ENCODE measurements at regions not wholly inside any gene's neighbourhood (a gene's known extent, or its start where the extent isn't known, plus 50 kb on each side); places are given as distances from the start of the nearest gene placed in this dataset.
"Not testable (repeated sequence)": the region's sequence is repeated elsewhere in the genome, so short reads cannot be mapped to it uniquely, and the experiment has no call there.

- no peak for DNase-seq
Observed at GRCh38 chr3:135646873-135647272, 318.7 kb upstream of the PPP2R3A start.

- DNase-seq, result no peak
Observed at GRCh38 chr3:135649361-135649760, 316.2 kb upstream of the PPP2R3A start.

DNA sequence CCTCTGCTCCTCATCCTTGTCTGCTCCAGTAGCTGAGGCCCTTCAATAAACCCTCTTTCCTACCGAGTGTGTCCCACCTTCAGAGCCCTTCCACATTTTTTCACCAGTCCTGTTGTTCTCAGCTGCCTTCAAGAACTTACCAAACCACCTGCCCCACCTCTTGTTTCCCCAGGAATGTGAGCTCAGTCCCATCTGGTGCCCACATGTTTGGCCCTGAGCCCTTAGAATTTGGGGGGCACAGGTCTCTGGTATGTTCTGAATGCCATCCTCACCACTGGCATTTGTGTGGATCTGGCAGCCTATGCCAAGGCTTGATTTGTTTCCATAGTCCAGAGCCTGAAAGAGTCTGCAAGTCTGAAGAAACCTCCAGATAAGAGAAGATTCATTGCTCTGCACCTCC is 315.2 kb upstream of the PPP2R3A start:
- DNase-seq, result no peak

DNA sequence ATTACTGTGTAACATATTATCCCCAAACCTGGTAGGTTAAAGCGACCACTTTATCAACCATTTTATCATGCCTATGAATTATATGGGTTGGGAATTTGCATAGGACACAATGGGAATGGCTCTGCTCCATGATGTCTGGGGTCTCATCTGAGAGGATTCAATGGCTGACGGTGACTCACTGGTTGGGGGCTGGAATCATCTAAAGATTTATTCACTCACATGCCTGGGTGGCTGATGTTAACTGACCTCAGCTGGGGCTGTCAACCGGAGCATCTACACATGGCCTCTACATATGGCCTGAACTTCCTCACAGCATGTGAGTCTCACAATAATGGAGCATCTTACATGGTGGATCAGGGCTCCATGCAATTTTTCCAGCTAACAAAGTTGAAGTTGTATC is 313.1 kb upstream of the PPP2R3A start:
- DNase-seq, result no peak

DNA sequence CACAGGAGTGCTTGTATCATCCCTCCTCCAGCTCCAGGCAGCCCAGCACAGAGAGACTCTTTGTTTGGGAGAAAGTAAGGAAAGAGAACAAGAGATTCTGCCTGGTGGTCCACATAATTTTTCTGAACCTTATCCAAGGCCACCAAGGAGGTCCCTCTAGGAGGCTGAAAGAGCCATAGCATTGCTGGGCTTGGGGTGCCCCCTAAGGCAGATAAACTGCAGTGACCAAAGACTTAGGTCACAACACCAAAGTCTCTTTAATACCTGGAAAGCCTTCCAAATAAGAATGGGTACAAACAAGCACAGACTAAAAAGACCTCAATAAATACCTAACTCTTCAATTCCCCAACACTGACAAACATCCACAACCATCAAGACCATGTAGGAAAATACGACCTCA is 310.2 kb upstream of the PPP2R3A start:
- no peak for DNase-seq

DNA sequence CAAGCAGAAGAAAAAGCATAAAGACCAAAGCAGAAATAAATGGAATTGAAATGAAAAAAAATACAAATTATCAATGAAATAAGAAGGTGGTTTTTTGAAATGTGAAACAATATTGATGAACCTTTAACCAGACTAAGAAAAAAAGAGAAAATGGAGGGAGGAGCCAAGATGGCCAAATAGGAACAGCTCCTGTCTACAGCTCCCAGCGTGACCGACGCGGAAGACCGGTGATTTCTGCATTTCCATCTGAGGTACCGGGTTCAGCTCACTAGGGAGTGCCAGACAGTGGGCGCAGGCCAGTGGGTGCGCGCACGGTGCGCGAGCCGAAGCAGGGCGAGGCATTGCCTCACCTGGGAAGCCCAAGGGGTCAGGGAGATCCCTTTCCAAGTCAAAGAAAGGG is 307.1 kb upstream of the PPP2R3A start:
- DNase-seq, result not testable (repeated sequence)

- no peak for DNase-seq
Observed at GRCh38 chr3:135667061-135667460, 298.5 kb upstream of the PPP2R3A start.

- no peak for DNase-seq
Observed at GRCh38 chr3:135674508-135674907, 291.0 kb upstream of the PPP2R3A start.

GRCh38 chr3:135678386-135678785 is 287.1 kb upstream of the PPP2R3A start:
- no peak for DNase-seq

- DNase-seq, result no peak
Observed at GRCh38 chr3:135688003-135688402, 277.5 kb upstream of the PPP2R3A start.

DNA sequence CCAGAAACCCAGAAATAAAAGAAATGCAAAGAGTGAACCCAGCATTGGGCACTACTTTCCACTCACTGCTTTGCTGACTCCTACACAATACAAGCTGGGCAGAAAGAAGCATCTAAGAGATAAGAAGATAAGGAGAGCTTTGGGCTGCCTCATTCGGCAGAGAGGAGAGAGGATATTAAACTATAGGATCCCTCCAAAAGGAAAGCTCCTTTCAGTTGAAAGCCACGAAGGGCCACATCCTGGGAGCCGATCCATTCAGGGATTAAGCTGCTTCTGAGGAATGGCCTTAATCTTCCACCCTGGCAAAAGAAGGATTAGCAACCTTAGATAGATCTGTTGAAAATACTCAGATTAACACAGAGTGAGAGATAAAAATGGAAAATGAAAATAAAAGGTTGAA is 274.9 kb upstream of the PPP2R3A start:
- DNase-seq, result no peak

- DNase-seq, result no peak
Observed at GRCh38 chr3:135691240-135691639, 274.3 kb upstream of the PPP2R3A start.

GRCh38 chr3:135694142-135694541 is 271.4 kb upstream of the PPP2R3A start:
- no peak for DNase-seq

DNA sequence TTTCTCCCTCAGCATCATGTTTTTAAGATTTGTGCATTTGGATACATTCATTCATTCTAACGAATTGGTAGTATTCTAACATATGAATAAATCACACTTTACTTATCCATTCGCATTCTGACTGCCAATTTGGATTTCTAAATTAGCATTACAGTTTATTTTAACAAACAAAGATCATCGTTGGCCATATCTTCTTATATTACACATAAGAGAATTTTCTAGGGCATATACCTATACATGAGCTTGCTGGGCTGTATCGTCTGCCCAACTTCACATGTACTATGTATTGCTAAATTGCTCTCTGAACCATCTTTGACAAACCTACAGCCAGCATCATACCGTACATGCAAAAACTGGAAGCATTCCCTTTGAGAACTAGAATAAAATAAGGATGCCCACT is 265.8 kb upstream of the PPP2R3A start:
- no peak for DNase-seq

- DNase-seq, result no peak
Observed at GRCh38 chr3:135706758-135707375, 258.7 kb upstream of the PPP2R3A start.

- no peak for DNase-seq
Observed at GRCh38 chr3:135719449-135719848, 246.1 kb upstream of the PPP2R3A start.

DNA sequence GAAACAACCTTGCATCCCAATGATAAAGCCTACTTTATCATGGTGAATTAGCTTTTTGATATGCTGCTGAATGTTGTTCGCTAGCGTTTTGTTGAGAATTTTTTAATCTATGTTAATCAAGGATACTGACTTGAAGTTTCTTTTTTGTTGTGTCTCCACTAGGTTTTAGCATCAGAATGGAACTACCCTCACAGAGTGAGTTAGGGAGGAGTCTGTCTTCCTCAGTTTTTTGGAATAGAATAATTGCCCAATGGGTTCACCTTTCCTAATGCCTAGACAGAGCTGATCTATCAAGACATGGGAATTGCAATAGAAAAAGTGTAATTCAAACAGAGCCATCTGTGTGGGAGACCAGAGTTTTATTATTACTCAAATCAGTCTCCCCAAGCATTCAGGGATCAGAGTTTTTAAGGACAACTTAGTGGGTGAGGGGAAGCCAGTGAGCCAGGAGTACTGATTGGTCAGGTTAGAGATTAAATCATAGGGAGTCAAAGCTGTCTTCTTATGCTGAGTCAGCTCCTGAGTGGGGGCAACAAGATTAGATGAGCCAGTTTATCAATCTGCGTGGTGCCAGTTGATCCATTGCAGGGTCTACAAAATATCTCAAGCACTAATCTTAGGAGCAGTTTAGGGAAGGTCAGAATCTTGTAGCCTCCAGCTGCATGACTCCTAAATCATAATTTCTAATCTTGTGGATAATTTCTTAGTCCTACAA is 237.4 kb upstream of the PPP2R3A start:
- DNase-seq, result no peak

DNA sequence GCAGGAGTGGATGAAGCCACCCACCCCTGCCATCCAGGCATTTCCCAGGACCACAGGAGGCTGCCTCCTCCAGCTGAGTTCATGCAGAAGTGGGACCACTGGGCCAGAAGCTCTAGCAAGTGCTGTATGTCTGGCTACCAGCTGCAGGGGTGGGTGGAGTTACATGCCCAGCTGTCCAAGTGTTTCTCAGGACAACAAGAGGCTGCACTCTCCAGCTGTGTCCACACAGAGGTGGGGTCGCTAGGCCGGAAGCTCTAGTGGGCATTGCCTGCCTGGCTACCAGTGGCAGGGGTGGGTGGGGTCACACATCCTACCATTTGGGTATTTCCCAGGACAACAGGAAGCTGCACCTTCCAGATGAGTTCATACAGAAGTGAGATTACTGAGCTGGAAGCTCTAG is 234.0 kb upstream of the PPP2R3A start:
- DNase-seq, result no peak

DNA sequence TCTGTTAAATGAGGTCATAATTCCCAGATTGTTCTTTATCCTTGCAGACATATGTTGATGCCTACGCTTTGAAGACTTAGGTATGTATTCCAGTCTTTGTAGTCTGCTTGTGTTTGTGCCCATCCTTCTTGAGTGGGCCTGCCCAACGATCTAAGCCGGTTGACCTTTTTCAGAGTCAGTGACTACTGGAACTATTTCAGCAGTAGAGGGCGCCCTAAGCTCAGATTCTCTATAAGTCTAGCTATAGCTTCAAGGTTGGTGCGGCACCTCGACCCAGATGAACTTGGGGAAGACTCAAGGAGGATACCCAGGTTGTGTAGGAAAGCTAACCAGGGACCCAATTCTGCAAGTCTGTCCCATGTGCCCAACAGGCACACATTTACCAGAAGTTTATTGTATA is 228.8 kb upstream of the PPP2R3A start:
- no peak for DNase-seq

DNA sequence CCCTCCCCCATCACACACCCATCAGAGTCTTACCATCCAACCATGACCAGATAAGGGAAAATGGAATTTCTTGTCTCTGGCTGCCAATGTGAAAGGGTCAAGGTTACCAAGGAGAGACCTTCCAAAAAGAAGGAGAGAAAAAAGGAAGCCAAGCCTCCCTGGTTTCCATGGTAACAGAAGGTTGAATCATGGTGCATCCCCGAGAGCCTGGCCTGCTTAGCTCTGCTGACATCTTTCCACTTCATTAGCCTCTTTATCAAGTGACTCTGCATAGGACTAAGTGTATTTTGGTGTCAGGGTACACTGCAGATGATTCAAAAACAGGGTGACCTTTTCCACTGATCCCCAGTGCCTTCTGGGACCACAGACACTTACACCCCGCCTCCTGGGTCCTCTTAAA is 225.7 kb upstream of the PPP2R3A start:
- no peak for DNase-seq

- no peak for DNase-seq
Observed at GRCh38 chr3:135740211-135740610, 225.3 kb upstream of the PPP2R3A start.

- no peak for DNase-seq
Observed at GRCh38 chr3:135740751-135741150, 224.8 kb upstream of the PPP2R3A start.

DNA sequence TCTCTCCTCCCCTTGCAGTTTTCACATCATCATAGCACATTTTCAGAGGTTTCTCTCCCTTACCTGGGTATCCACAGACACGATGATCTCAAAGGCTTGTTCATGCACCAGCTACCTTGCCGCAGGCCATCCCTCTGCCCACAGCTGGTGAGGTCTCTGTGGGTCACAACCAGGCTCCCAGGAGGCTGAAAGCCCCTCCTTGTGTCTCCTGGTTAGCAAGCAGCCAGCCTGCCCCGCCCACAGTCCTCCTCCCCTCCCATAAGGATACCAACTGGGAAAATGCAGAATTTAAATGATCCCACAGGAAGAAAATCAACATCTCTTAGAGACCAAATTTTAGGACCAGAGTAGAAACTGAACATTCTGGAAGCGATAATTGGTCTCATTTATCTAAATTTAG is 213.5 kb upstream of the PPP2R3A start:
- no peak for DNase-seq

DNA sequence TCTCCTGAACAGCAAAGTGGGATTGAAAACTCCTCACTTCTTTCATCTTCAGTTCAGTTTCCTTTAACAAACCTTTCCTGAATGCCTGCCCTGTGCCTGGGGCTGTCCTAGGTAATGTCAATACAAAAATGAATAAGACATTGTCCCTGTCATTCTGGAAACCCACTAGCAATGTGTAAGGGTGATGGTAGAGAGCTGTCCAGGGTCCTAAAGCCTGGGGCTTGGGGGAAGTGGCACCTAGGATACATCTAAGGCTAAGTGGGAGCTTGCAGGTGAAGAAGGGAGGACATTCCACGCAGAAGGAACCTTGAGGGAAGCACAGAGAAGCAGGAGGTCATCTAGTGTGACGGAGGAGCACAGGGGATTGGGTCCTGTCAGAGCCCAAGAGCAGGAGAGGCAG is 212.7 kb upstream of the PPP2R3A start:
- no peak for DNase-seq

DNA sequence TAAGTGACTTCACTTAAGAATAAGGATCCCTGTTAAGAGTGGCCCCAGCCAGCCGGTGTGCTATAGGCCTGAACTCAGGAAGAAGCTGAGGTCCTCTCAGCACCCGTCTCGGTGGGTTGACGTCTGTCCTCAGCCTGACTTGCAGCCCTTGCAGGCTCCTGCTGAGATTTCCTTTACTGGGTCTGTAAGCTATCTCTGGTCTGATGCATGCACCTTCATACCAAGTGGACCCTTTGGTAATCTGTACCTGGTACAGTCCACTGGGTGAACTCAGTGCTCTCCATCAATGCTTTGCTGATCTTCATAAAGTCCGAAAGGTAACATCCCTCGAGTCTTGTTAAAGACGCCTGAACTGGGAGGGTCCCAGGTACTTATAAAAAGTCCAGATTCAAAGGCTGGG is 212.0 kb upstream of the PPP2R3A start:
- no peak for DNase-seq
